Astrocyte of the cerebellum (primary cell): ENCODE measurements at regions not wholly inside any gene's neighbourhood (a gene's known extent, or its start where the extent isn't known, plus 50 kb on each side); places are given as distances from the start of the nearest gene placed in this dataset.

Source experiments
- DNase-seq: peaks from one replicate; pipeline ENCODE4 v3.0.0-alpha.2; 2011; ENCODE audit warnings: low read depth
- H3K4me3 ChIP-seq: 2 replicates; pipeline ENCODE4 v1.5.1; 2011; ENCODE audit warnings: mild to moderate bottlenecking, low read depth, low read length, moderate library complexity
- in situ Hi-C: cut with HindIII; loops from 2 replicates; pipeline ENCODE4 v1.10.0; 2017; ENCODE audit warnings: low sequenced_read_pairs
- TF ChIP-seq, protein P1 (sequence below): IDR thresholded peaks from 2 replicates; pipeline ENCODE4 v1.5.1; 2012; ENCODE audit warnings: low read length, low read depth, moderate library complexity, mild to moderate bottlenecking; ENCODE audit errors: missing control alignments

GRCh38 chr3:135908225-135908624 is 57.3 kb upstream of the PPP2R3A start:
- TF ChIP-seq, protein P1, sequence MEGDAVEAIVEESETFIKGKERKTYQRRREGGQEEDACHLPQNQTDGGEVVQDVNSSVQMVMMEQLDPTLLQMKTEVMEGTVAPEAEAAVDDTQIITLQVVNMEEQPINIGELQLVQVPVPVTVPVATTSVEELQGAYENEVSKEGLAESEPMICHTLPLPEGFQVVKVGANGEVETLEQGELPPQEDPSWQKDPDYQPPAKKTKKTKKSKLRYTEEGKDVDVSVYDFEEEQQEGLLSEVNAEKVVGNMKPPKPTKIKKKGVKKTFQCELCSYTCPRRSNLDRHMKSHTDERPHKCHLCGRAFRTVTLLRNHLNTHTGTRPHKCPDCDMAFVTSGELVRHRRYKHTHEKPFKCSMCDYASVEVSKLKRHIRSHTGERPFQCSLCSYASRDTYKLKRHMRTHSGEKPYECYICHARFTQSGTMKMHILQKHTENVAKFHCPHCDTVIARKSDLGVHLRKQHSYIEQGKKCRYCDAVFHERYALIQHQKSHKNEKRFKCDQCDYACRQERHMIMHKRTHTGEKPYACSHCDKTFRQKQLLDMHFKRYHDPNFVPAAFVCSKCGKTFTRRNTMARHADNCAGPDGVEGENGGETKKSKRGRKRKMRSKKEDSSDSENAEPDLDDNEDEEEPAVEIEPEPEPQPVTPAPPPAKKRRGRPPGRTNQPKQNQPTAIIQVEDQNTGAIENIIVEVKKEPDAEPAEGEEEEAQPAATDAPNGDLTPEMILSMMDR, result no peak
- DNase-seq, result no peak
- H3K4me3 ChIP-seq, result no peak overlapping the region
- in situ Hi-C loops, result no loop called here

GRCh38 chr3:135908737-135909136 is 56.8 kb upstream of the PPP2R3A start:
- in situ Hi-C loops, result no loop called here
- DNase-seq, result no peak
- H3K4me3 ChIP-seq, result no peak overlapping the region
- TF ChIP-seq, protein P1, result no peak

GRCh38 chr3:135911110-135911509 is 54.4 kb upstream of the PPP2R3A start:
- no peak for DNase-seq
- in situ Hi-C loops, result loop anchor here (5.0 kb wide), 1 partner anchor 141 kb away; no protein-coding TSS in a partner anchor
- TF ChIP-seq, protein P1, result no peak
- H3K4me3 ChIP-seq, result no peak overlapping the region

DNA sequence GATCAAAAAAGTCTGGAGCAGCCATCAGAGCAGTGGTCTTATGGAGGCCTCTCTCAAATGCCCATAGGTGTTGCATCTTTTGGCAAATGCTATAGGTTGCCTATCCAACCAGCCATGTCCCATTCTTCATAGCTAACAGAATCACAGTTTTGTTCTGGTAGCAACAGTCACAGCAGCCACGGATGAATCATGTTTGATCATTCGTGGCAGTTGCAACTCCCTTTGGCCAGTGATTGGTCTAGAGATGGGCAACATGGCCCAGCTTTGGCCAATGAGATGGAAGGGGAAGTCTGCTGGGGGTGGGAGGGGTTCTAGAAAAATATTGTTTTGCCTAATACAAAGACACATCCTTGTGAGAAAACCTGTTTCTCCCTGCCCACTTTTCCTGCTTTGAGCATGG is 50.3 kb upstream of the PPP2R3A start:
- no peak overlapping the region for H3K4me3 ChIP-seq
- no peak for DNase-seq
- TF ChIP-seq, protein P1, result no peak
- in situ Hi-C loops, result no loop called here
